Neural cell (in vitro differentiated cells): ENCODE measurements at regions not wholly inside any gene's neighbourhood (a gene's known extent, or its start where the extent isn't known, plus 50 kb on each side); places are given as distances from the start of the nearest gene placed in this dataset.

Source experiments
- SMC3 ChIP-seq: fragments of 450-650 bp; conservative IDR thresholded peaks from 2 replicates; pipeline ENCODE4 v1.6.1; 2014; ENCODE audit warnings: antibody characterized with exemption, mild to moderate bottlenecking, moderate library complexity; ENCODE audit not compliant: poor library complexity
- TF ChIP-seq, protein P1 (sequence below): fragments of 450-650 bp; IDR thresholded peaks from 2 replicates; pipeline ENCODE4 v1.5.1; 2014; ENCODE audit warnings: antibody characterized with exemption, mild to moderate bottlenecking, moderate library complexity; ENCODE audit not compliant: poor library complexity, severe bottlenecking

- TF ChIP-seq SMC3: no peak
- TF ChIP-seq, protein P1, sequence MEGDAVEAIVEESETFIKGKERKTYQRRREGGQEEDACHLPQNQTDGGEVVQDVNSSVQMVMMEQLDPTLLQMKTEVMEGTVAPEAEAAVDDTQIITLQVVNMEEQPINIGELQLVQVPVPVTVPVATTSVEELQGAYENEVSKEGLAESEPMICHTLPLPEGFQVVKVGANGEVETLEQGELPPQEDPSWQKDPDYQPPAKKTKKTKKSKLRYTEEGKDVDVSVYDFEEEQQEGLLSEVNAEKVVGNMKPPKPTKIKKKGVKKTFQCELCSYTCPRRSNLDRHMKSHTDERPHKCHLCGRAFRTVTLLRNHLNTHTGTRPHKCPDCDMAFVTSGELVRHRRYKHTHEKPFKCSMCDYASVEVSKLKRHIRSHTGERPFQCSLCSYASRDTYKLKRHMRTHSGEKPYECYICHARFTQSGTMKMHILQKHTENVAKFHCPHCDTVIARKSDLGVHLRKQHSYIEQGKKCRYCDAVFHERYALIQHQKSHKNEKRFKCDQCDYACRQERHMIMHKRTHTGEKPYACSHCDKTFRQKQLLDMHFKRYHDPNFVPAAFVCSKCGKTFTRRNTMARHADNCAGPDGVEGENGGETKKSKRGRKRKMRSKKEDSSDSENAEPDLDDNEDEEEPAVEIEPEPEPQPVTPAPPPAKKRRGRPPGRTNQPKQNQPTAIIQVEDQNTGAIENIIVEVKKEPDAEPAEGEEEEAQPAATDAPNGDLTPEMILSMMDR: no peak
These were observed 110.7 kb downstream of the RND3 start for GRCh38 chr2:150376553-150377335.
